ENCODE measurements at regions not wholly inside any gene's neighbourhood (a gene's known extent, or its start where the extent isn't known, plus 50 kb on each side); places are given as distances from the start of the nearest gene placed in this dataset.
A peak's percentile ranks its signal among the peaks of the same experiment; 100 is the strongest.

DNA sequence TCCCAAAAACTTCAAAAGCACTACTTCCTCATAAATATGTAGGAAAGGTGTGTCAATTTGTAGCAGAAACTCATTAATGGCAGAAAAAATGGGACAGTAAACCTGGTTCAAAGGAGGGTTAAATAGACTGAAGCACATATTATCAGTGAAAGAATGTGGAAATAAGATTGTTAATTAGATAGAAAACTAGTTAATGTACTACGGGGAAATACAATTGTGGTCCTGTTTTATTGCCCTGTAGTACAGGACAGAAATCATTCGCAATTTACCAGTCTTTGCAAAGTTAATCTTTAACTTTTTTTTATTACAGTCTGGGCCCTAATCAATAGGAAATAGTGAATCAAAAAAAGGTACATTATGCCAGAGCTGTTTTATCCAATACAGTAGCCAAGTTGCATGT lies 82.0 kb upstream of the PAK5 start:
- no peak for DNase-seq (ENCODE audit: low read depth, low spot score)

- no peak for DNase-seq (ENCODE audit: low read depth, low spot score)
These were observed 80.6 kb upstream of the PAK5 start for GRCh38 chr20:9919271-9920014.

DNA sequence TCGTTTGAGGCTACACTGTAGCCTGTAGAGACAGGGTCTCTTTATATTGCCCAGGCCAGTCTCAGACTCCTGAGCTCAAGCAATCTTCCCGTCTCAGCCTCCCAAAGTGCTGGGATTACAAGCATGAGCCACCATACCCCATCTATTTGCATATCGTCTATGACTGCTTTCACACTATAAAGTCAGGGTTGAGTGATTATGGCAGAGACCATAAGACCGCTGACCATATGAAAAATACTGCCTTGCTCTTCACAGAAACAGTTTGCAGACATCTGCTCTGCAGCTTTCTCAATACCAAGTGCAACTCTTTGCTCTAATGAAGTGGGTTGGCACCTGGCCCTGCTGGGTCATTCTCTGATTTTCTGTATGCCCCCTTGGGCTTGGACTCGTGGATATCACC lies 79.5 kb upstream of the PAK5 start:
- DNase-seq (ENCODE audit: low read depth, low spot score), result no peak

DNA sequence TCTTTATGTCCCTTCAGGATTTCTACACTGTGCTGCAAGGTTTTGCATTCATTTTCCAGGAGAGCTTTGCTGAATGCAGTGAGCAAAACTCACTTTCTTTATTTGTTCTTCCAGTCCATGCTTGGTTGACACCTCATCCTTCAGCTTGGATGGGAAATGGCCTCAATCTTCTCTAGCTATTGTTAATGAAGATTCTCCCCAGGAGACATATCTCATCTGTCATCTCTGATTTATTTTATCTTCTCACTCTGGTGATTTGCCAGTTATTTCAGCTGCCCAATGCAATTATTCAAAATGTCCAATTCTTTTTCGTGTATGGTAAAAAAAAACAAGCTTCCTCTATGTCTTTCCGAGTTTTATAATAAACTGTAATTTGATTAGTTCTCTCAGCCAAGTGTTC lies 77.9 kb upstream of the PAK5 start:
- DNase-seq (ENCODE audit: low read depth, low spot score), result no peak

- peak; percentile 10 for DNase-seq (ENCODE audit: low read depth, low spot score)
These were observed 74.1 kb upstream of the PAK5 start for GRCh38 chr20:9912858-9913434.

- no peak for DNase-seq (ENCODE audit: low read depth, low spot score)
These were observed 73.4 kb upstream of the PAK5 start for GRCh38 chr20:9912290-9912689.

- no peak for DNase-seq (ENCODE audit: low read depth, low spot score)
These were observed 72.6 kb upstream of the PAK5 start for GRCh38 chr20:9911519-9911918.

DNA sequence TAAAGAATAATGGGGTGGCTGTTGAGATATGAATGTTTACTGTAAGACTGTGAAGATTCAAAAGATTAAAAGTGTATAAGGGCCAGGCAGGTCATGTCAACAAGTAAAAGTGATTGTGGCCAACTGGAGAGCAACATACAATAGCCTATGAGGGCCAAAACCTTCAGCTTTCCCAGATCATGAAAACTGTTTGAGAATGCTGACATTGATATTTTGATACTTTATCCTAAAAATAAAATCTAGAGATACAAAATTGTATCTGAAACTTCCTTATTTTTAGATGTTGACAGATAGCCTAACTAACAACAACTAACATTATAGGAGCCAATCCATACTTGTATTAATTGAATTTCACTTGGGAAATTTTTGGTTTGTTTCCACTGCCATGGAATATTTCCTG lies 70.3 kb upstream of the PAK5 start:
- DNase-seq (ENCODE audit: low read depth, low spot score), result no peak

GRCh38 chr20:9903048-9903655 lies 64.3 kb upstream of the PAK5 start:
- DNase-seq (ENCODE audit: low read depth, low spot score), result no peak

- no peak for DNase-seq (ENCODE audit: low read depth, low spot score)
These were observed 50.5 kb upstream of the PAK5 start for GRCh38 chr20:9889270-9889981.

Data from brain pericyte (primary cell).